GM19397 (cell line): ENCODE measurements at regions not wholly inside any gene's neighbourhood (a gene's known extent, or its start where the extent isn't known, plus 50 kb on each side); places are given as distances from the start of the nearest gene placed in this dataset.

Experiments used
- ATAC-seq: cut with Tn5 transposase; IDR thresholded peaks from one replicate; pipeline ENCODE4 v1.9.1; 2021; ENCODE audit warnings: mild to moderate bottlenecking, moderate library complexity; ENCODE audit not compliant: unreplicated experiment

DNA sequence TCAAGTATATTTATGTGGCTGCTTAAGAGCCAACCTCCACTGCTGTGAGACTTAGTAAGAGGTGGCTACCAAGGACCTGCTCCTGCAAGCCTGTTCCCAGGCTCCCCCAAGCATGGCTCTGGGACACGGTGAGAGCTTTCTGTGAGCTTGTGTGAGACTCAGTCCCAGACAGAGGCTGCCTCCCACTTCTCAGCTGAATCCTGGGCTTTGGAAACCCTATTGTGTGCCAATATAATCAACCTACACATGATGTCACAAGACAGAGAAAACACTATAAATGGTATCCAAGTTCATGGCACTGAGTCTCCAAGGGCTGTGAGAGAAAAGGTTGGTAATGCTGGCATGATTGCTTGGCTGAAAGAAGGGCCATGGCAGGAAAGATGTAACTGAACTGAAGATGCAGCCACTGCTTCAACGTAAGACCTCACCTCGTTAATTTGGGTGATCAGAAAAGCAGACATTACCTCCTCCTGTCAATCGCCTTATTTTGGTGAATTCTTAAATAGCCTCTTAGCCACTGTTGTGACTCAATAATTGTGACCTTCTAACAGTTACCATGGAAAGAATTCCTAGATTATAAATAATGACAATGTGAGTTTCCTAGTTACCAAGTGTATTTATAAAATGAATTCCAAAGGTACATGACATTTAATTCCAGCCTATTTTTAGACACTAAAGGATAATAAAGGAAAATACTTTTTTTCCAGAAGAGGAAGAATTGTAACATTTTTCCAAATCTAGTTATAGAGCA lies 332.0 kb downstream of the IRS2 start:
- no peak for ATAC-seq

DNA sequence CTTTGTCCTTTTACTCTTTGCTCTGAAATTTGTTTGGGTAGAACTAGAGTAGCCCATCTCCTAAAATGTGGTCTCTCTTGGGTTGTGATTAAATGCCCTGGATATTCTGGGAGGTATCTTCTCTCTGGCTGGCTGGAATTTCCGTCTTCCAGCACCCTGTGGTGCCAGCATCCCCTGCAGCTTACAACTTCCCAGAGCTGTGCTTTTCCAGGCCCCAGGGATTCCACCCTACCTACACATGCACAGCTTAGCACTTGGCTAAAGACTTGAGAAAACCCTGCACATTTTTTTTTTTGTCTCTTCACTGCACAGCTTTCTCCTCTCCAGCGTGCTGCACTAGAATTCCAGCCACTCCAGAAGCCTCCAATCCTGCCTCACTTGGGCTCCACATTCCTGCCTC lies 334.7 kb downstream of the IRS2 start:
- no peak for ATAC-seq

DNA sequence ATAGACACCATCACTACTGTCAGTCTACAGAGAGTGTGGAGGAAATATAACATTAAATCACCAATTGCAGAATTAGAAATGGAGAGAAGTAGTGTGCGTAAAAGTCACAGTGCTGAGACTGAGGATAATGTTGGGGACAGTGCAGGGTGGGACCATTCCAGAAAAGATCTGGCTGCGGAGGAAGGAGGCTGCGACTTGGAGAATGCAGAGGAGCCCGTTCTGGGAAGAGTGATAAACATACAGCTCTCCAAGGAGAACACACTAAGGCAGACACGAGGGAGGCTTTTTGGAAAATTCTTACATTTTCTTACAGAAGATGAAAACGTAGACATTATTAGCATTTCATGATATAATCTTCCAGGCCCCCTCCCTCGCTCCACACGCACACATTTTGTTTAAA lies 337.8 kb downstream of the IRS2 start:
- ATAC-seq: no peak

- no peak for ATAC-seq
Measured at GRCh38 chr13:109447667-109448066, 338.7 kb downstream of the IRS2 start.

DNA sequence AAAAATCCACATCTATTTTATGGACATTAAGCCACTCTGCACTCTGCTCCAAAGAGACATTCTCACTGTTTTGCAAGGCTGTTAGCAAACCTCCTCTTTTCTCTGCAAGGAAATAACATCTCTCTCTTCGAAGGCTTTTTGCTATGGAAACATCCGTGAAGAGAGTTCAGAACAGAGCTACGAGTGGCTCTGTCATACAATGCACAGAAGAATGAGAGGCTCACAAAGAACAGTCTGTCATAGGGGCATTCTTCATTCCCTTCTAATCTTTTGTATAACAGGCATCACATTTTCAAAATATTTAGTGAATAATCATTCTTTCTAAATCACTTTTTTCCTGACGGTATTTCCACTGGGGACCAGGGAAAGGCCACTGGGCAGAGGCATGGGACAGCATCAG lies 346.1 kb downstream of the IRS2 start:
- no peak for ATAC-seq

- ATAC-seq: no peak
Measured at GRCh38 chr13:109439813-109440212, 346.6 kb downstream of the IRS2 start.

DNA sequence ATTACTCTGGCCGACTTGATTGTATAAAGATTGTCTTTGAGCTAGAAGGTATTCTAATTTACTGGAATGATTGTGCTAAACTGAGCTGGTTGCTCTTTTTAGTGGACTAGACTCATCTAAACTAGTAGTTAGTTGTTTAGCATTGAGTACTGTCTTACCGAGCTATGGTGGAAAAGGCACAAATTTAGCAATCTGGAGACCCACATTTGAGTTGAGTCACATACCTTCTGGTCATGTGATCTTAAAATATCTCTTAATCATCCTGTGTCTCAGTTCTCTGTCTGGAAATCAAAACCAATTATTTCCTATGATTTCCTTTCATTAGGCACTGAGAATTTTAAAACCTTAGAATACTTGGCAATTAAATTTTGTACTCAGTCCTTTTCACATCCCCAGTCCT lies 349.5 kb downstream of the IRS2 start:
- ATAC-seq: no peak

- no peak for ATAC-seq
Measured at GRCh38 chr13:109436055-109436622, 350.2 kb downstream of the IRS2 start.

DNA sequence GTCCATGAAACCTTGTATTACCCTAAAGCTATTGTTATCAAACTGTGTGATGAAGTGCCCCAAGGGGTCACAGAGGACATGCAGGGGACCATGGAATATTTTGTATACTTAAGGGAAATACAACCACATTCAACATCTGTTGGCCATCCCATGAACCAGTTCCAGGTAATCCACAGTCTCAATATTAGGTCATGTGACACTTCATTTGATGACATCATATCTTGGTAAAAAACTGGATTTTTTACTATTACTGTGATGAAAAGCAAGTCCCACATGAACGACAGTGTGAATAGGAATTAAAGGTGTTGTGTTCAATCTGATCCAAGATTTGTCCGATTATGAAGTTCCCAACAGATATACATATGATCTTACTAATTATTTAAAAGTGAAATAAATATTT lies 355.2 kb downstream of the IRS2 start:
- no peak for ATAC-seq

GRCh38 chr13:109428146-109428545 lies 358.2 kb downstream of the IRS2 start:
- no peak for ATAC-seq

- no peak for ATAC-seq
Measured at GRCh38 chr13:109427695-109428094, 358.7 kb downstream of the IRS2 start.

DNA sequence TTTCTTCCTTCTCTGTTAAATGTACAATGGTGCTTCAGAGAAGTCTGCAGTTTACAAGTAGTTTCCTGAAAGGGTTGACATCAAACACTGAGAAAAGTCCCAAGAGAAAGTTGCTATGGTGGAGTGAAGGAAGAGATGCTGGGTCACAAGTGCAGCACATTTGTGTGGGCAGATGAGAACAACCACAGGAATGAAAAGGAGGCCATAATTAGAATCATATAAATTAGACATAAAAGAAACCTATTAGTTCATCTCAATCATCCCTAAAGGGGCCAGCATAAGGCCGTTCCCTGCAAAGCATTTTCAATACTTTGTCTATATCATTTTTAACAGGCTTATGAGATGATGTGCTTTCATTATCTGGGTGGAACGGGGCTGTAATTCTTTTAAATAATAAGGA lies 359.2 kb downstream of the IRS2 start:
- ATAC-seq: no peak

DNA sequence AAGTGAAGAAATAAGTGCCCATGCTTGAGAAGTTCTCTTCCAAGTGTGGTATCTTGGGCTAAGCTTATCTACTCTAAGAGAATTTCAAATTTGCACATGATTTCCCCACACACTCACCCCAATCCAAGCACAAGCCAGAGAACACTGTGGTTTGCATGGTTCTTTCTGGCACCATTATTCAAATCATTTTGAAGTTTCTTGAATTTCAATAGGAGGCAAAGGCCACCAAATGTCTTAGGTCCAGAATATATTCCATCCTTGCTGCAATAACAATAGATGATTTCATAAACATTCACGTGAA lies 359.7 kb downstream of the IRS2 start:
- no peak for ATAC-seq

DNA sequence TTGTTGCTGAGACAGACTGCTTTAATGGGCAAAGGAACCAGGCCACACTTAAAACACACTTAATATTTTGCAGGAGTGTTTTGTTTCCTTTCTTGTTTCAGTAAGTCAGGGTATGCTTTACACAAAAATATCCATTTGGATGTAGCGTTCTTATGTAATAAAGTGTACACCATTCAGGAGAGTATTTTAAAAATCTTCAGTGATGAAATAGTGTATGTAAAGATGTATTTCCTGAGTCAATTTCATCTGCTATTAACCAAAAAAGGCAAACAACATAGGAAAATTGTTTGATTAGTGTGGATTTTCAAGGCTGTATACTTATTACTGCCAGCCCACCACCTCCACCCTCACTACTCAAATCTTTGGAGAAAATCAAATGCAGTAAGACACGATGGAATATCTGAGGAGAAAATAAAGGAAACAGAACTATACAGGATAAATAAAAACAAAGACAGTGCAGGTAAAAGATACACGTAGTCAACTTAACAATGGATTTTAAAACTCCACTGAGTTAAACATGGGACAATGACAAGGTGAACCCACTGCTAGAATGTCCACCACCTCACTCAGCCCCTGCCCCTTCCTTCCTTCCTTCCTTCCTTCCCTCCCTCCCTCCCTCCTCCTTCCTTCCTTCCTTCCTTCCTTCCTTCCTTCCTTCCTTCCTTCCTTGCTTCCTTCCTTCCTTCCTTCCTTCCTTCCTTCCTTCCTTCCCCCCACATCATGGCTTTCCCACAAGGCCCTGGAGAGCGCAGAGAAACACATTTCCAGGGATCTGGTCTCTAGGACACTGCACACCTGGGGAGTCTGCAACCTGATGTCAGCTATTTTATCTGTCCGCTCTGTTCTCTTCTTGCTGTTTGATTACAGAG lies 360.3 kb downstream of the IRS2 start:
- ATAC-seq: no peak

- ATAC-seq: no peak
Measured at GRCh38 chr13:109422161-109422560, 364.2 kb downstream of the IRS2 start.

DNA sequence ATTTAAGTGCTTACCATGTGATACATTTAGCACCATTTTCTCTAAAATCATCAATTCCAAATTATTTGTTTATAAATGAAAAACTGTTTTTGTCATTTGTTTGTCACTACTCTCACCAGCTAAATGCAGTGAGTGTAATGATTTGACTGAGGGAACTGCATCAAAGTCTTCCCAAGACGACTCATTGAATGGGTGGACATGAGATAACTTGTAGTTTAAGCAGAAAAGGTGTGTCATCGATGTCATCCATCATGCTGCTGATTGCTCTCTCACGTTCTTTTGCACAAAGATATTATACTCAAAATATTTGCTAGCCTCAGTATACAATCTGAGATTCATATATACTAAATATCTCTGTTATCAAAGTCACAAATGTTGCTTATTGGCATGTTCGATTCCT lies 366.5 kb downstream of the IRS2 start:
- ATAC-seq: no peak

DNA sequence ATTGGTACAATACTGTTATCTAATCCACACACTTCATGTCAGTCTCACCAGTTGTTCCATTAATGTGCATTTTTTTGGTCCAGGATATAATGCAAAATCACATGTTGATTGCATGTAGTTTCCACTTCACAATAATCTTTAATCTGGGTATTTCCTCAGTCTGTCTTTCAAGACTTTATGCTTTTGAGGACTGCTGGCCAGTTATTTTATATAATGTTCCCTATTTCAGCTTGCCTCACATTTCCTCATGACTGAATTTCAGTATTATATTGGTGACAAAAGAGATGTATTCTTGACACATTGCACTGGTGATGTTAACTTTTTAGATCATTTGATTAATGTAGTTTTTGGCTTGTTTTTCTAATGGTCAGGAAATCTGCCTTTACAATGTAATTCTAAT lies 368.3 kb downstream of the IRS2 start:
- no peak for ATAC-seq

GRCh38 chr13:109416001-109416400 lies 370.4 kb downstream of the IRS2 start:
- no peak for ATAC-seq

DNA sequence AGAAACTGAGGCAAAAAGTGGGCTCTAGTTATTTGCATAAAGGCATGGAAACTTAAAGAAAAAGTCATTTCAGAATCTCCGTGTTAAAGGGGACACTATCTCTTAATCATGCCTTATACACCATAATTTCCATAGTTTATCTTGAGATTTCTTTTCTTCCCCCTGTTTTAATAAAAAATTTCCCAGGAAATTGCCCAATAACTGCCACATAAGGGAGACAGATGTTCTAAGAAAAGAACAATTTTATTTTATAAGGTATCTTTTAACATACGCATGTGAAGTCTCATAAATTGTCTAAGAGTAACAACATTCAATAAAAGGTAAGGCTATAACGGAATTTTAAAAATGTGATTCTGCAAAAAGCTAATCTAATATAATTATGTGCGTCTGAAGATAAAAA lies 371.3 kb downstream of the IRS2 start:
- ATAC-seq: no peak

- no peak for ATAC-seq
Measured at GRCh38 chr13:109412283-109412901, 374.0 kb downstream of the IRS2 start.

DNA sequence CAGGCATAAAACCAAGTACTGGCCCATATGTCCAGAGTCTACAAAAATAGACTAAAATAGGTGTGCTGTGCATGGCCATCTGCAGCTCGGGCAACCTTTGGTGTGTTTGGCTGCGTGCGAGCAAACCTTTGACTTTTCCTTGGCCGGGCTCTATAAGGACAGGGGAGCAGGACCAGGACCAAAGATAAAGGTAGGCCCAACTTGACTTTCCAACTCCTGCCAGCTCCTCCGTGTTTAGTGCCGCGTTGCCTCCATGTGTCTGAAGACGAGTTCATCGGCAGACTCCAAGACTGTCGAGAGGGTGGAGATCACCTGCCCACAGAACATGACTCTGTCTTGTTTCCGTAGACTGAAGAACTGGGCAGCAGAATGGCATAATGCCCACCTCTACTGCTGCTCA lies 375.5 kb downstream of the IRS2 start:
- ATAC-seq: no peak
